ENCODE measurements at regions not wholly inside any gene's neighbourhood (a gene's known extent, or its start where the extent isn't known, plus 50 kb on each side); places are given as distances from the start of the nearest gene placed in this dataset.

- no peak overlapping the region for H3K27ac Mint-ChIP-seq
- H3K36me3 Mint-ChIP-seq, result no peaks in the 10 kb centered on the region
- ATAC-seq (no peak), DNase-seq (no peak)
- no peaks in the 10 kb centered on the region for H3K9me3 Mint-ChIP-seq
- no peaks in the 10 kb centered on the region for H3K4me1 Mint-ChIP-seq
- H3K4me3 ChIP-seq (ENCODE audit: low read length), result no peak overlapping the region
- intact Hi-C loops (cut with micrococcal nuclease), result no loop called here
- H3K27me3 ChIP-seq (ENCODE audit: control insufficient read depth, insufficient read depth, low read length), result no peaks in the 10 kb centered on the region
- H3K27ac ChIP-seq (ENCODE audit: low read length), result no peak overlapping the region
- TF ChIP-seq CTCF (IDR thresholded peaks at IDR 0.05), result no peak
- no peak overlapping the region for H3K4me3 Mint-ChIP-seq
- peaks cover 0 to 5% of the 10 kb centered on the region in 2 donors for H3K27me3 Mint-ChIP-seq (ENCODE audit: low read depth in 2 of 2)
- 85% methylated on average over 12 of the region's 12 CpGs for WGBS (ENCODE audit: insufficient coverage)
- H3K9me3 ChIP-seq (ENCODE audit: control insufficient read depth, insufficient read depth, low read length), result no peaks in the 10 kb centered on the region
- H3K36me3 ChIP-seq (ENCODE audit: control insufficient read depth, insufficient read depth, low read length), result no peaks in the 10 kb centered on the region
- H3K4me1 ChIP-seq (ENCODE audit: control insufficient read depth, insufficient read depth, low read length), result no peaks in the 10 kb centered on the region
Measured at GRCh38 chr6:169165561-169166300, 87.9 kb downstream of the THBS2 start.

GRCh38 chr6:169164986-169165385, 88.7 kb downstream of the THBS2 start:
- H3K27me3 Mint-ChIP-seq (ENCODE audit: low read depth in 2 of 2), result peaks cover 0 to 5% of the 10 kb centered on the region in 2 donors
- Histone ChIP-seq H3K9me3 (ENCODE audit: control insufficient read depth, insufficient read depth, low read length) (no peaks in the 10 kb centered on the region), H3K27me3 (ENCODE audit: control insufficient read depth, insufficient read depth, low read length) (no peaks in the 10 kb centered on the region), H3K36me3 (ENCODE audit: control insufficient read depth, insufficient read depth, low read length) (no peaks in the 10 kb centered on the region), H3K4me1 (ENCODE audit: control insufficient read depth, insufficient read depth, low read length) (no peaks in the 10 kb centered on the region), H3K4me3 (ENCODE audit: low read length) (no peak overlapping the region), H3K27ac (ENCODE audit: low read length) (no peak overlapping the region)
- intact Hi-C loops (cut with micrococcal nuclease), result no loop called here
- no peak for DNase-seq
- H3K36me3 Mint-ChIP-seq, result no peaks in the 10 kb centered on the region
- ATAC-seq, result no peak
- TF ChIP-seq CTCF (IDR thresholded peaks at IDR 0.05), result no peak
- no peaks in the 10 kb centered on the region for H3K9me3 Mint-ChIP-seq
- no peaks in the 10 kb centered on the region for H3K4me1 Mint-ChIP-seq
- WGBS (ENCODE audit: insufficient coverage), result 73% methylated on average over 3 of the region's 5 CpGs
- H3K27ac Mint-ChIP-seq, result no peak overlapping the region
- H3K4me3 Mint-ChIP-seq, result no peak overlapping the region

GRCh38 chr6:169164451-169164850, 89.2 kb downstream of the THBS2 start:
- H3K36me3 Mint-ChIP-seq, result no peaks in the 10 kb centered on the region
- H3K4me1 Mint-ChIP-seq, result no peaks in the 10 kb centered on the region

More at GRCh38 chr6:169164451-169164850, 89.2 kb downstream of the THBS2 start:
- 95% methylated on average over 5 of the region's 5 CpGs for WGBS (ENCODE audit: insufficient coverage)
- Histone ChIP-seq H3K4me1 (ENCODE audit: control insufficient read depth, insufficient read depth, low read length) (no peaks in the 10 kb centered on the region), H3K4me3 (ENCODE audit: low read length) (no peak overlapping the region), H3K27ac (ENCODE audit: low read length) (no peak overlapping the region), H3K36me3 (ENCODE audit: control insufficient read depth, insufficient read depth, low read length) (no peaks in the 10 kb centered on the region), H3K27me3 (ENCODE audit: control insufficient read depth, insufficient read depth, low read length) (no peaks in the 10 kb centered on the region), H3K9me3 (ENCODE audit: control insufficient read depth, insufficient read depth, low read length) (no peaks in the 10 kb centered on the region)
- no peak overlapping the region for H3K27ac Mint-ChIP-seq
- TF ChIP-seq CTCF (IDR thresholded peaks at IDR 0.05), result no peak
- ATAC-seq (no peak), DNase-seq (no peak)
- H3K9me3 Mint-ChIP-seq, result no peaks in the 10 kb centered on the region
- intact Hi-C loops (cut with micrococcal nuclease), result no loop called here
- H3K4me3 Mint-ChIP-seq, result no peak overlapping the region
- H3K27me3 Mint-ChIP-seq (ENCODE audit: low read depth in 2 of 2), result peaks cover 0 to 5% of the 10 kb centered on the region in 2 donors

All from natural killer cell (primary cell).